Keratinocyte (primary cell): ENCODE measurements at regions not wholly inside any gene's neighbourhood (a gene's known extent, or its start where the extent isn't known, plus 50 kb on each side); places are given as distances from the start of the nearest gene placed in this dataset.
A peak's percentile ranks its signal among the peaks of the same experiment; 100 is the strongest.

ENCODE experiments used
- DNase-seq: peaks from one replicate; pipeline ENCODE4 v3.0.0-alpha.2; 2011; ENCODE audit warnings: low read depth, missing footprints, low spot score
- FAIRE-seq: peaks from 2 replicates; lab custom pipeline; 2011; peaks lifted over from hg19 to GRCh38; lab: Jason Lieb, UNC
- H2AFZ ChIP-seq: 2 replicates; pipeline ENCODE4 v1.6.0; 2012; ENCODE audit warnings: low read length, control low read depth, inconsistent platforms; ENCODE audit not compliant: control insufficient read depth
- H3K27ac ChIP-seq: 2 replicates; pipeline ENCODE4 v1.5.1; 2011; ENCODE audit warnings: low read length; ENCODE audit not compliant: control insufficient read depth, insufficient read depth
- H3K27me3 ChIP-seq: 3 replicates; pipeline ENCODE4 v1.6.0; 2011; ENCODE audit warnings: low read length; ENCODE audit not compliant: control insufficient read depth, insufficient read depth; ENCODE audit errors: extremely low read depth
- H3K36me3 ChIP-seq, 2 experiments: 2 replicates in 1 of 2; 3 replicates in 1 of 2; pipeline ENCODE4 v1.5.1; 2011; ENCODE audit warnings: low read length in 2 of 2, mild to moderate bottlenecking in 1 of 2; ENCODE audit not compliant: control insufficient read depth in 2 of 2, insufficient read depth in 2 of 2; ENCODE audit errors: extremely low read depth in 1 of 2
- H3K4me1 ChIP-seq: 3 replicates; pipeline ENCODE4 v1.5.1; 2011; ENCODE audit warnings: low read length; ENCODE audit not compliant: control insufficient read depth, insufficient read depth; ENCODE audit errors: extremely low read depth
- H3K4me2 ChIP-seq: 3 replicates; pipeline ENCODE4 v1.6.0; 2011; ENCODE audit warnings: low read depth, low read length; ENCODE audit not compliant: control insufficient read depth, insufficient read depth; ENCODE audit errors: extremely low read depth
- H3K4me3 ChIP-seq, 3 experiments: fragments of 200-600 bp in 1 of 3; sonication (generic) in 1 of 3; 2 replicates in 2 of 3; 3 replicates in 1 of 3; pipeline ENCODE4 v1.5.1; 2011 to 2016; ENCODE audit warnings: low read length in 3 of 3, mild to moderate bottlenecking in 3 of 3, control low read depth in 2 of 3, inconsistent platforms in 1 of 3, low read depth in 1 of 3, mixed read lengths in 1 of 3, mixed run types in 1 of 3, moderate library complexity in 1 of 3; ENCODE audit not compliant: control insufficient read depth in 2 of 3, insufficient read depth in 2 of 3; ENCODE audit errors: extremely low read depth in 1 of 3
- H3K79me2 ChIP-seq: 2 replicates; pipeline ENCODE4 v1.6.0; 2012; ENCODE audit warnings: low read length; ENCODE audit not compliant: control insufficient read depth, insufficient read depth
- H3K9ac ChIP-seq: 3 replicates; pipeline ENCODE4 v1.6.0; 2011; ENCODE audit warnings: low read length; ENCODE audit not compliant: control insufficient read depth, insufficient read depth; ENCODE audit errors: extremely low read depth
- H3K9me1 ChIP-seq: 3 replicates; pipeline ENCODE4 v1.6.0; 2011; ENCODE audit warnings: low read length; ENCODE audit not compliant: control insufficient read depth, insufficient read depth; ENCODE audit errors: extremely low read depth
- H3K9me3 ChIP-seq: 2 replicates; pipeline ENCODE4 v1.5.1; 2012; ENCODE audit warnings: low read depth, low read length; ENCODE audit not compliant: control insufficient read depth
- H4K20me1 ChIP-seq: 3 replicates; pipeline ENCODE4 v1.6.0; 2011; ENCODE audit warnings: low read length; ENCODE audit not compliant: control insufficient read depth, insufficient read depth; ENCODE audit errors: extremely low read depth
- CTCF ChIP-seq, 3 experiments: IDR thresholded peaks in 1 of 3; conservative IDR thresholded peaks in 1 of 3; optimal IDR thresholded peaks in 1 of 3; 2 replicates in 2 of 3; 3 replicates in 1 of 3; pipeline versions ENCODE3 to v1.5.1; 2011; ENCODE audit warnings: low read length in 3 of 3, mild to moderate bottlenecking in 3 of 3, moderate library complexity in 2 of 3, control low read depth in 1 of 3, inconsistent platforms in 1 of 3; ENCODE audit not compliant: insufficient read depth in 2 of 3; ENCODE audit errors: extremely low read depth in 1 of 3
- EZH2 ChIP-seq: IDR thresholded peaks from one replicate; pipeline ENCODE4 v1.6.1; 2012; ENCODE audit warnings: inconsistent platforms, mild to moderate bottlenecking, low read length, moderate library complexity
- dilution Hi-C: fragments of 300-500 bp; cut with MboI; formaldehyde crosslinking; loops from one replicate; pipeline ENCODE4 v1.7.0; 2020; ENCODE audit warnings: low sequenced_read_pairs; ENCODE audit not compliant: extremely low pct_ligation_motif_present

GRCh38 chr2:113831161-113831560 lies 58.7 kb upstream of the ACTR3 start:
- H3K4me1 ChIP-seq: peaks cover 8% of the 10 kb centered on the region
- no peaks in the 10 kb centered on the region for H3K9me1 ChIP-seq
- H3K79me2 ChIP-seq: no peaks in the 10 kb centered on the region
- H4K20me1 ChIP-seq: no peaks in the 10 kb centered on the region
- no peak overlapping the region for H3K4me3 ChIP-seq
- peak overlapping the region; percentile 24 for H2AFZ ChIP-seq
- TF ChIP-seq CTCF (optimal IDR thresholded peaks at IDR 0.05 in 1 of 3, IDR thresholded peaks at IDR 0.05 in 1 of 3, conservative IDR thresholded peaks at IDR 0.05 in 1 of 3; ENCODE audit: extremely low read depth in 1 of 3, insufficient read depth in 2 of 3, low read length in 3 of 3) (no peak), EZH2 (no peak)
- H3K9ac ChIP-seq: no peak overlapping the region
- dilution Hi-C loops: no loop called here
- no peak overlapping the region for H3K27ac ChIP-seq
- FAIRE-seq (no peak), DNase-seq (no peak)
- no peak overlapping the region for H3K4me2 ChIP-seq
- no peaks in the 10 kb centered on the region for H3K27me3 ChIP-seq
- no peaks in the 10 kb centered on the region for H3K9me3 ChIP-seq
- no peaks in the 10 kb centered on the region for H3K36me3 ChIP-seq

DNA sequence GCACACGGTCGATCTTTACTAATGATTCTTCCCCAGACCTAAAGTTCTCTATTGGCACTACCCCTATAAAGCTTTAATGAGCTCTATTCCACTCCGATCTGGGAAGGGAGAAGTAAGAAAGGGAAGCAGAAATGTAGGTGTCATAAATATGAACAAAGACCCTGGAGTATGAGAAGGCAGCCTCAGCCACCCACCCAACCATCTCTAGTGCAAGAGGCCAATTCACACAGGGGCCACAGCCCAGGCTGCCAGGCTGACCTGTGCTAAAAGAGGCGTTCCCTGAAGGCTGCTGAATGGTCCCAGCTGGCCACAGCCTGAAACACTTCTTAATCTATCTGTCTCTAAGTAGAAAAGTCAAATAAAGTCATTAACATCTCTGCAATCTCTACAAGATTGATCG lies 60.1 kb upstream of the ACTR3 start:
- TF ChIP-seq CTCF (optimal IDR thresholded peaks at IDR 0.05 in 1 of 3, IDR thresholded peaks at IDR 0.05 in 1 of 3, conservative IDR thresholded peaks at IDR 0.05 in 1 of 3; ENCODE audit: extremely low read depth in 1 of 3, insufficient read depth in 2 of 3, low read length in 3 of 3): no peak
- no peak for TF ChIP-seq EZH2
- H3K4me1 ChIP-seq: peaks cover 8% of the 10 kb centered on the region
- no peaks in the 10 kb centered on the region for H3K27me3 ChIP-seq
- H4K20me1 ChIP-seq: no peaks in the 10 kb centered on the region
- dilution Hi-C loops: no loop called here
- no peak overlapping the region for H3K4me3 ChIP-seq
- H3K9me3 ChIP-seq: no peaks in the 10 kb centered on the region
- no peak for DNase-seq
- FAIRE-seq: no peak
- no peak overlapping the region for H3K9ac ChIP-seq
- no peaks in the 10 kb centered on the region for H3K36me3 ChIP-seq
- H3K9me1 ChIP-seq: no peaks in the 10 kb centered on the region
- H3K79me2 ChIP-seq: no peaks in the 10 kb centered on the region
- H2AFZ ChIP-seq: no peak overlapping the region
- no peak overlapping the region for H3K4me2 ChIP-seq
- no peak overlapping the region for H3K27ac ChIP-seq
